Neuronal stem cell (in vitro differentiated cells): ENCODE measurements at regions not wholly inside any gene's neighbourhood (a gene's known extent, or its start where the extent isn't known, plus 50 kb on each side); places are given as distances from the start of the nearest gene placed in this dataset.

ENCODE experiments used
- DNase-seq: peaks from one replicate; pipeline ENCODE4 v3.0.0-alpha.2; 2013; ENCODE audit warnings: low spot score
- H2AFZ ChIP-seq: one replicate; pipeline ENCODE4 v1.6.1; 2013; ENCODE audit warnings: mild to moderate bottlenecking, low read length, inconsistent platforms
- H2AK5ac ChIP-seq: 2 replicates; pipeline ENCODE4 v1.6.1; 2013; ENCODE audit warnings: low read depth, mild to moderate bottlenecking, inconsistent platforms, low read length, moderate library complexity, mixed read lengths
- H2BK120ac ChIP-seq: 2 replicates; pipeline ENCODE4 v1.6.1; 2013; ENCODE audit warnings: low read depth, mild to moderate bottlenecking, inconsistent platforms, low read length, moderate library complexity, mixed read lengths
- H2BK12ac ChIP-seq: one replicate; pipeline ENCODE4 v1.6.1; 2013; ENCODE audit warnings: low read length, inconsistent platforms
- H2BK15ac ChIP-seq: 2 replicates; pipeline ENCODE4 v1.6.1; 2013; ENCODE audit warnings: mild to moderate bottlenecking, low read length, inconsistent platforms, mixed read lengths
- H2BK5ac ChIP-seq: one replicate; pipeline ENCODE4 v1.6.1; 2013; ENCODE audit warnings: inconsistent platforms, mild to moderate bottlenecking, low read length, moderate library complexity
- H3K14ac ChIP-seq: one replicate; pipeline ENCODE4 v1.6.1; 2013; ENCODE audit warnings: low read length, inconsistent platforms
- H3K18ac ChIP-seq: 2 replicates; pipeline ENCODE4 v1.6.1; 2013; ENCODE audit warnings: low read length, inconsistent platforms
- H3K23ac ChIP-seq: 2 replicates; pipeline ENCODE4 v1.6.1; 2013; ENCODE audit warnings: low read depth, mild to moderate bottlenecking, mixed read lengths, low read length, inconsistent platforms; ENCODE audit not compliant: poor library complexity
- H3K27ac ChIP-seq: replicated peaks from 3 replicates; pipeline ENCODE4 v1.5.1; 2013; ENCODE audit warnings: low read length, inconsistent platforms
- H3K27me3 ChIP-seq, 3 experiments: 2 replicates each; pipeline ENCODE4 v1.6.1; 2013; ENCODE audit warnings: low read length in 3 of 3, mild to moderate bottlenecking in 2 of 3, inconsistent platforms in 1 of 3, low read depth in 1 of 3, mixed read lengths in 1 of 3, moderate library complexity in 1 of 3; ENCODE audit not compliant: control insufficient read depth in 3 of 3, insufficient read depth in 3 of 3
- H3K36me3 ChIP-seq, 2 donors: replicated peaks in 1 of 2; 2 replicates each; pipeline ENCODE4 v1.6.1; 2013; ENCODE audit warnings: low read length in 2 of 2; ENCODE audit not compliant: control insufficient read depth in 2 of 2, insufficient read depth in 2 of 2
- H3K4ac ChIP-seq: 2 replicates; pipeline ENCODE4 v1.6.1; 2013; ENCODE audit warnings: inconsistent platforms, mild to moderate bottlenecking, low read length, moderate library complexity
- H3K4me1 ChIP-seq, 2 donors: 1 replicate in 1 of 2; 2 replicates in 1 of 2; pipeline ENCODE4 v1.6.1; 2013; ENCODE audit warnings: low read length in 2 of 2, low read depth in 1 of 2; ENCODE audit not compliant: control insufficient read depth in 2 of 2, insufficient read depth in 1 of 2
- H3K4me2 ChIP-seq: one replicate; pipeline ENCODE4 v1.6.1; 2013; ENCODE audit warnings: mild to moderate bottlenecking, low read length, inconsistent platforms; ENCODE audit not compliant: insufficient read depth, poor library complexity, severe bottlenecking
- H3K4me3 ChIP-seq, 2 donors: 2 replicates each; pipeline ENCODE4 v1.5.1; 2013; ENCODE audit warnings: low read length in 2 of 2, mild to moderate bottlenecking in 2 of 2, inconsistent platforms in 1 of 2, moderate library complexity in 1 of 2
- H3K79me1 ChIP-seq: one replicate; pipeline ENCODE4 v1.6.1; 2013; ENCODE audit warnings: low read depth, mild to moderate bottlenecking, inconsistent platforms, low read length, moderate library complexity
- H3K9ac ChIP-seq: one replicate; pipeline ENCODE4 v1.6.1; 2013; ENCODE audit warnings: mild to moderate bottlenecking, low read depth, low read length, inconsistent platforms; ENCODE audit not compliant: poor library complexity
- H3K9me3 ChIP-seq, 2 donors: replicated peaks in 1 of 2; 2 replicates each; pipeline versions ENCODE3 to v1.6.1; 2013; ENCODE audit warnings: low read length in 2 of 2, mild to moderate bottlenecking in 2 of 2, inconsistent platforms in 1 of 2, low read depth in 1 of 2, mixed read lengths in 1 of 2, moderate library complexity in 1 of 2; ENCODE audit not compliant: control insufficient read depth in 2 of 2, insufficient read depth in 1 of 2
- H4K8ac ChIP-seq: one replicate; pipeline ENCODE4 v1.6.1; 2013; ENCODE audit warnings: low read depth, mild to moderate bottlenecking, inconsistent platforms, low read length, moderate library complexity
- H4K91ac ChIP-seq: one replicate; pipeline ENCODE4 v1.6.1; 2013; ENCODE audit warnings: low read length, low read depth, mild to moderate bottlenecking, inconsistent platforms; ENCODE audit not compliant: poor library complexity
- WGBS, 2 donors: extraction: QIAGEN DNeasy Blood & Tissue Kit; methylation state at CpG; one replicate each; pipeline ENCODE4 v1.1.7; 2013; ENCODE audit warnings: missing lambda C conversion rate in 2 of 2, mixed read lengths in 1 of 2; ENCODE audit not compliant: insufficient read length in 2 of 2, insufficient replicate concordance in 1 of 2; ENCODE audit errors: extremely low coverage in 2 of 2; 5-methylcytosine and 5-hydroxymethylcytosine counted together

DNA sequence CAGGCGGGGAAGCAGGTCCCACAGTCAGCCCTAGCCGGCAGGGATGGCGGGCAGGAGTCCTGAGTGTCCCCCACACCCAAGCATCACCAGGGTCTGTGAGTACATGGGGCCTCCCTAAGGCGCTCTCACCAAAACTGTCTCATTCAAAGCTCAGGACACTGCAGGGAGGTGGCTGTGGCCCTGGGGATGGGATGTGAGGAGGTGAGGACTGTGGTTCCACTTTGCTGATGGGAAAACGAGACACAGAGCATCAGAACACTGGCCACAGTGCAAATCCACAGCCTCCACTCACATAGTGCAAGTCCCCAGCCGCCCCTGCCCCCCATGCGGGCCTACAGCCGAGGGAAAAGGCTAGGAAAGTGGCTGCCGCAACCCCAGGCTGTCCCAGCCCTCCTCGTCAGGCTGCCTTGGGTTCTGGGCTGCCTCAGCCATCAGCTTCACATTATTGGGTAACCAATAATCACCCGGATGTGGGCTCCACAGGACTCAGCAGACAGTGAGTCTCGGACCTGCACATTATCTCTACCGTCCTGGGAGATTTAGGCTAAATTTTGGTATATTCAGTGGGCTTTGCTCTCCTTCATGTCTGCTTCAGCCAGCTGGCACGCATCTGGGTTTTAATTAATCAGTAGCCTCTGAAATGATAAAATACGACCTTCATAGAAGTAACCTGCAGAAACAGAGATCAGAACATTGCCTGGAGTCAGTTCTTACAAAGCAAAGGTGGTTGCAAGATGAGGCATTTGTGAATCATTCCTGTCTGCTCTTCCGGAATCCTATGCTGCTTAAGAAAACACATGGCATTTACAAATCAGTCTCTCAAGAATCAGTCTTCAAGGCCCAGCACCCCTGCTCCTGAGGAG is 77.0 kb downstream of the SOX1 start:
- H3K36me3 ChIP-seq, result no peaks in the 10 kb centered on the region
- H3K4me3 ChIP-seq, result no peak overlapping the region
- H2BK12ac ChIP-seq, result peak overlapping the region; percentile 68
- H3K4ac ChIP-seq, result no peak overlapping the region
- H3K23ac ChIP-seq, result no peak overlapping the region
- H3K27ac ChIP-seq, result no peak overlapping the region
- no peak overlapping the region for H2AFZ ChIP-seq
- peak overlapping the region; percentile 94 for H2AK5ac ChIP-seq
- H3K18ac ChIP-seq, result peak overlapping the region; percentile 93
- H4K8ac ChIP-seq, result no peak overlapping the region
- H4K91ac ChIP-seq, result peak overlapping the region; percentile 65
- DNase-seq, result no peak
- peak overlapping the region; percentile 79 for H2BK15ac ChIP-seq
- H3K27me3 ChIP-seq, result no peaks in the 10 kb centered on the region
- H3K14ac ChIP-seq, result no peak overlapping the region
- H3K79me1 ChIP-seq, result peaks cover 2% of the 10 kb centered on the region
- H3K9me3 ChIP-seq, result peaks cover 0 to 14% of the 10 kb centered on the region in 2 donors
- WGBS, 2 donors, result no CpG with 5 or more reads among the region's 16 CpGs
- H2BK5ac ChIP-seq, result peak overlapping the region; percentile 72
- peak overlapping the region; percentile 38 for H3K9ac ChIP-seq
- H2BK120ac ChIP-seq, result peak overlapping the region; percentile 92
- no peak overlapping the region for H3K4me2 ChIP-seq
- peaks cover 8 to 16% of the 10 kb centered on the region in 2 donors for H3K4me1 ChIP-seq

- H3K36me3 ChIP-seq, result no peaks in the 10 kb centered on the region
- H3K4ac ChIP-seq, result no peak overlapping the region
- H3K9me3 ChIP-seq, result peaks cover 0 to 22% of the 10 kb centered on the region in 2 donors
- no peak for DNase-seq
- H2BK12ac ChIP-seq, result no peak overlapping the region
- peak overlapping the region; percentile 15 for H2AFZ ChIP-seq
- no peak overlapping the region for H3K23ac ChIP-seq
- H4K91ac ChIP-seq, result no peak overlapping the region
- H3K14ac ChIP-seq, result no peak overlapping the region
- H4K8ac ChIP-seq, result no peak overlapping the region
- no CpG with 5 or more reads among the region's 15 CpGs for WGBS, 2 donors
- H2BK5ac ChIP-seq, result no peak overlapping the region
- H2BK120ac ChIP-seq, result no peak overlapping the region
- no peak overlapping the region for H2BK15ac ChIP-seq
- no peak overlapping the region for H3K18ac ChIP-seq
- no peak overlapping the region for H3K4me2 ChIP-seq
- H3K27me3 ChIP-seq, result no peaks in the 10 kb centered on the region
- no peak overlapping the region for H3K4me3 ChIP-seq
- H3K9ac ChIP-seq, result no peak overlapping the region
- no peak overlapping the region for H3K27ac ChIP-seq
- no peak overlapping the region for H2AK5ac ChIP-seq
- peaks cover 8 to 11% of the 10 kb centered on the region in 2 donors for H3K4me1 ChIP-seq
- peaks cover 2% of the 10 kb centered on the region for H3K79me1 ChIP-seq
These were observed 77.9 kb downstream of the SOX1 start for GRCh38 chr13:112144616-112145550.

DNA sequence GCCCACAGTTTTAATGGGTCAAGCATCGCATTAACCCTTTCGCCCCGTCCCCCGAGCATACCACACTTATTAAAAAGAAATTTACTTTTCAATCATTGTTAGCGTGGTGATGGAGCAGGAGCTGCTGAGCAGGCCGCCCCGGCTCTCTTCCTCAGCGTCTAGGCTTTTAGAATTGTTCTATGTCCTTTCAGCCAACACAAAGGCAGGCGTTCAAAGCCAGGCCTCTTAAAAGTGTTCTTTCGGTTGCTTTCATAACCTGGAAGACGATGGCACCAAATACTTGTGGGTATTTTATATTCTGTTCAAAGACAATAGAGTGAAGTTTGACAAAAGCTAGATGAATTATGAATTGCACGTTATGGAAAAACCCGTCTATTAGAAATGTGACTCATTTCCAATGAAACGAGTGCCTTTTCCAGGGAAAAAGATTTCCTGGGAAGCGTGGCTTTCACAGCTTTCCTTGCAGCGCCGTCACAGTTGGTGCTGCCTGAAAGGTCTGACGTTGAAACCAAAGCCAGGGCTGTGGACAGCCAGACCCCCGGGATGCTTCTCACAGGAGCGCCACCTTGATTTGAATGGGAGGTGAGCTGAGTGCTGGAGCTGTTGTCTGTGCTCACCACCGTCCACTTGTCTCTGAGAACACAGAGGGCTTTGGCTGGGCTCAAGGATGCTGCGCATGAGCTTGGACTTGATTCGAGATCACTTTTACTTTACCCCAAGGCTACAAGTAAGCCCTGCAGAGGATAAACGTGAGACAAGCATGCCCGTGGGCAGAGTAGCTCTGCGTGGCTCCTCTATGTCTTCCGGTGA is 78.8 kb downstream of the SOX1 start:
- no peak overlapping the region for H2BK120ac ChIP-seq
- H3K23ac ChIP-seq, result no peak overlapping the region
- peak overlapping the region; percentile 41 for H3K27ac ChIP-seq
- H3K9me3 ChIP-seq, result peaks cover 0 to 22% of the 10 kb centered on the region in 2 donors
- H3K4me2 ChIP-seq, result no peak overlapping the region
- peak overlapping the region; percentile 60 for H2AK5ac ChIP-seq
- no peak overlapping the region for H3K14ac ChIP-seq
- peaks cover 6 to 9% of the 10 kb centered on the region in 2 donors for H3K4me1 ChIP-seq
- peak overlapping the region; percentile 15 for H2AFZ ChIP-seq
- H3K27me3 ChIP-seq, result no peaks in the 10 kb centered on the region
- H4K91ac ChIP-seq, result no peak overlapping the region
- peaks cover 2% of the 10 kb centered on the region for H3K79me1 ChIP-seq
- WGBS, 2 donors, result no CpG with 5 or more reads among the region's 27 CpGs
- H2BK15ac ChIP-seq, result peak overlapping the region; percentile 34
- peak overlapping the region; percentile 8 for H2BK12ac ChIP-seq
- H3K4me3 ChIP-seq, result no peak overlapping the region
- H3K36me3 ChIP-seq, result no peaks in the 10 kb centered on the region
- no peak overlapping the region for H4K8ac ChIP-seq
- H3K4ac ChIP-seq, result no peak overlapping the region
- peak overlapping the region; percentile 32 for H3K18ac ChIP-seq
- DNase-seq, result no peak
- H2BK5ac ChIP-seq, result no peak overlapping the region
- H3K9ac ChIP-seq, result no peak overlapping the region
